Endothelial cell of umbilical vein (primary cell): ENCODE measurements at regions not wholly inside any gene's neighbourhood (a gene's known extent, or its start where the extent isn't known, plus 50 kb on each side); places are given as distances from the start of the nearest gene placed in this dataset.

Experiments used
- BruUV-seq: library from RNA; stranded (reverse); fragments of 400-500 nt; replicated peaks from 2 replicates; lab custom pipeline; 2021; lab: Mats Ljungman, UMichigan
- CTCF ChIA-PET: fragments of 300-600, 350-600 bp; sonication (Branson Sonifier 250); formaldehyde crosslinking; loops from one replicate; lab custom pipeline; 2021; ENCODE audit warnings: antibody characterized with exemption, inconsistent platforms; lab: Charles Lee
- POLR2A ChIA-PET: fragments of 300-600, 350-600 bp; sonication (Branson Sonifier 250); formaldehyde crosslinking; loops from one replicate; lab custom pipeline; 2021; ENCODE audit warnings: antibody characterized with exemption, inconsistent platforms; lab: Charles Lee
- DNase-seq: peaks from one replicate; pipeline ENCODE4 v3.0.0-alpha.2; 2011; ENCODE audit warnings: low read depth, low spot score
- FAIRE-seq: peaks from 2 replicates; lab custom pipeline; 2011; peaks lifted over from hg19 to GRCh38; lab: Jason Lieb, UNC
- H2AFZ ChIP-seq: 2 replicates; pipeline ENCODE4 v1.6.0; 2012; ENCODE audit warnings: low read depth, low read length, control low read depth, inconsistent platforms
- H3K27ac ChIP-seq: 2 replicates; pipeline ENCODE4 v1.5.1; 2011; ENCODE audit warnings: low read depth, mild to moderate bottlenecking, control low read depth, low read length, moderate library complexity; ENCODE audit not compliant: insufficient read depth
- H3K27me3 ChIP-seq, 2 experiments: 2 replicates each; pipeline versions ENCODE4 v1.6.0 to v1.6.1; 2011; ENCODE audit warnings: low read length in 2 of 2, mixed read lengths in 1 of 2; ENCODE audit not compliant: control insufficient read depth in 2 of 2, insufficient read depth in 2 of 2
- H3K36me3 ChIP-seq, 2 experiments: 2 replicates in 1 of 2; 3 replicates in 1 of 2; pipeline ENCODE4 v1.5.1; 2011; ENCODE audit warnings: low read length in 2 of 2, mild to moderate bottlenecking in 1 of 2, moderate library complexity in 1 of 2; ENCODE audit not compliant: control insufficient read depth in 2 of 2, insufficient read depth in 2 of 2; ENCODE audit errors: extremely low read depth in 1 of 2
- H3K4me1 ChIP-seq: 3 replicates; pipeline ENCODE4 v1.5.1; 2011; ENCODE audit warnings: mild to moderate bottlenecking, low read length; ENCODE audit not compliant: control insufficient read depth, insufficient read depth; ENCODE audit errors: extremely low read depth
- H3K4me2 ChIP-seq: 2 replicates; pipeline ENCODE4 v1.6.1; 2011; ENCODE audit warnings: low read length, control low read depth, mixed read lengths; ENCODE audit not compliant: insufficient read depth
- H3K4me3 ChIP-seq, 3 experiments: fragments of 200-600 bp in 1 of 3; sonication (generic), shearing (Covaris generic) in 1 of 3; replicated peaks in 1 of 3; 2 replicates each; pipeline ENCODE4 v1.5.1; 2011 to 2016; ENCODE audit warnings: control low read depth in 3 of 3, low read length in 3 of 3, mild to moderate bottlenecking in 2 of 3, inconsistent platforms in 1 of 3, low read depth in 1 of 3, moderate library complexity in 1 of 3; ENCODE audit not compliant: insufficient read depth in 1 of 3
- H3K79me2 ChIP-seq: 2 replicates; pipeline ENCODE4 v1.6.0; 2012; ENCODE audit warnings: low read length, inconsistent platforms; ENCODE audit not compliant: control insufficient read depth, insufficient read depth
- H3K9ac ChIP-seq: replicated peaks from 2 replicates; pipeline ENCODE3; 2011; ENCODE audit warnings: low read length, control low read depth; ENCODE audit not compliant: insufficient read depth; ENCODE audit errors: extremely low read depth
- H3K9me1 ChIP-seq: replicated peaks from 3 replicates; pipeline ENCODE4 v1.6.0; 2011; ENCODE audit warnings: mild to moderate bottlenecking, low read length; ENCODE audit not compliant: control insufficient read depth, insufficient read depth; ENCODE audit errors: extremely low read depth
- H3K9me3 ChIP-seq: replicated peaks from 2 replicates; pipeline ENCODE4 v1.5.1; 2012; ENCODE audit warnings: low read length, inconsistent platforms; ENCODE audit not compliant: control insufficient read depth, insufficient read depth
- H4K20me1 ChIP-seq: replicated peaks from 2 replicates; pipeline ENCODE3; 2011; ENCODE audit warnings: mild to moderate bottlenecking, low read length; ENCODE audit not compliant: control insufficient read depth, insufficient read depth; ENCODE audit errors: extremely low read depth
- EZH2 ChIP-seq: IDR thresholded peaks from 2 replicates; pipeline ENCODE4 v1.6.1; 2012; ENCODE audit warnings: borderline replicate concordance, low read depth, mild to moderate bottlenecking, moderate library complexity, low read length, inconsistent platforms; ENCODE audit not compliant: severe bottlenecking
- FOS ChIP-seq: IDR thresholded peaks from 2 replicates; pipeline ENCODE4 v1.6.1; 2011; ENCODE audit warnings: mild to moderate bottlenecking, low read length, moderate library complexity, borderline replicate concordance; ENCODE audit not compliant: insufficient read depth
- GATA2 ChIP-seq: IDR thresholded peaks from 2 replicates; pipeline ENCODE4 v1.7.0; 2011; ENCODE audit warnings: low read depth, mild to moderate bottlenecking, moderate library complexity, mixed read lengths, low read length; ENCODE audit not compliant: insufficient read length, insufficient read depth
- JUN ChIP-seq: IDR thresholded peaks from 2 replicates; pipeline ENCODE4 v1.6.1; 2011; ENCODE audit warnings: borderline replicate concordance, low read depth; ENCODE audit not compliant: insufficient read length, insufficient read depth
- MYC ChIP-seq: IDR thresholded peaks from one replicate; pipeline ENCODE4 v1.6.1; 2011; ENCODE audit warnings: mild to moderate bottlenecking, low read depth, low read length
- POLR2A ChIP-seq: IDR thresholded peaks from 2 replicates; pipeline ENCODE4 v1.6.1; 2012; ENCODE audit warnings: low read depth, mild to moderate bottlenecking, control low read depth, low read length
- POLR2AphosphoS5 ChIP-seq: IDR thresholded peaks from 2 replicates; pipeline ENCODE4 v1.6.1; 2012; ENCODE audit warnings: low read depth, mild to moderate bottlenecking, control low read depth, low read length, moderate library complexity; ENCODE audit not compliant: insufficient read depth
- dilution Hi-C: fragments of 300-500 bp; cut with MboI; formaldehyde crosslinking; loops from one replicate; pipeline ENCODE4 v1.15.0; 2019; ENCODE audit warnings: low sequenced_read_pairs; ENCODE audit not compliant: extremely low pct_ligation_motif_present
- intact Hi-C: fragments of 100-400 bp; cut with micrococcal nuclease; formaldehyde crosslinking; loops from one replicate; pipeline ENCODE4 v1.10.0; 2022
- TF ChIP-seq, protein P1 (sequence below), 2 donors: IDR thresholded peaks; 1 replicate in 1 of 2; 2 replicates in 1 of 2; pipeline ENCODE4 v1.5.1; 2011; ENCODE audit warnings: low read length in 2 of 2, mild to moderate bottlenecking in 2 of 2, moderate library complexity in 2 of 2, control low read depth in 1 of 2, inconsistent platforms in 1 of 2, low read depth in 1 of 2; ENCODE audit not compliant: insufficient read depth in 1 of 2; ENCODE audit errors: extremely low read depth in 1 of 2
- TF ChIP-seq, protein P2 (sequence below): IDR thresholded peaks from 2 replicates; pipeline ENCODE4 v1.6.1; 2011; ENCODE audit not compliant: insufficient read depth, insufficient read length

DNA sequence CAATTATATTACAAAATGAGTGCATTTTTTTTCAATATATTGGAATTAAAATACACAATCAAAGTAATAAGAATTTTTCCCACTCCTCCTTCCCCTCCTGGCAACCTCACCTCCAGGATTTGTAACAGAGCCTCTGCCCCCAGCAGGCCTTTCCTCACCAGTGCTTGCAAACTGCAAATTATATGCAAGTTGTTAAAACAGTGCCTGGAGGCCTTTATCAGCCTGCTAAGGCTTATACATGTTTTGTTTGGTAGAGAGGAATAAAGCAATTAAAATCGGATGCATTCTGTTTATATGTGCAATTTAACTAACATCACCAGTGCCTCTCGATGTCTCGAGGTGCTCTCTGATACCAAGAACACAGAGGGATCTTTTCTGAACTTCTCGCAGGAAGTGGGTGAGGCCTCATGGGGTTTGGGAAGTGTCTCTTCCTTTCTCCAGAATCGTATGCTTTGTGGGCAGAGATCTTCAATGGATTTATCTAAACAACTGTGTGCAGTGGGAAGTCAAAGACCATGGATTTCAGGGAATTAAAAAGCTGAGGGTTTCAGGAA is 186.8 kb downstream of the CDH26 start:
- Histone ChIP-seq H2AFZ (no peak overlapping the region), H3K79me2 (no peaks in the 10 kb centered on the region), H3K4me1 (no peaks in the 10 kb centered on the region), H3K9me1 (no peaks in the 10 kb centered on the region), H3K9me3 (peaks cover 3% of the 10 kb centered on the region), H4K20me1 (no peaks in the 10 kb centered on the region), H3K4me2 (no peak overlapping the region), H3K4me3 (no peak overlapping the region), H3K36me3 (no peaks in the 10 kb centered on the region), H3K27ac (no peak overlapping the region), H3K27me3 (no peaks in the 10 kb centered on the region), H3K9ac (no peak overlapping the region)
- no TSS peak for BruUV-seq
- FAIRE-seq (no peak), DNase-seq (no peak)
- TF ChIP-seq GATA2 (no peak), FOS (no peak), EZH2 (no peak), POLR2A (no peak), JUN (no peak), POLR2AphosphoS5 (no peak), MYC (no peak)
- TF ChIP-seq, protein P1, sequence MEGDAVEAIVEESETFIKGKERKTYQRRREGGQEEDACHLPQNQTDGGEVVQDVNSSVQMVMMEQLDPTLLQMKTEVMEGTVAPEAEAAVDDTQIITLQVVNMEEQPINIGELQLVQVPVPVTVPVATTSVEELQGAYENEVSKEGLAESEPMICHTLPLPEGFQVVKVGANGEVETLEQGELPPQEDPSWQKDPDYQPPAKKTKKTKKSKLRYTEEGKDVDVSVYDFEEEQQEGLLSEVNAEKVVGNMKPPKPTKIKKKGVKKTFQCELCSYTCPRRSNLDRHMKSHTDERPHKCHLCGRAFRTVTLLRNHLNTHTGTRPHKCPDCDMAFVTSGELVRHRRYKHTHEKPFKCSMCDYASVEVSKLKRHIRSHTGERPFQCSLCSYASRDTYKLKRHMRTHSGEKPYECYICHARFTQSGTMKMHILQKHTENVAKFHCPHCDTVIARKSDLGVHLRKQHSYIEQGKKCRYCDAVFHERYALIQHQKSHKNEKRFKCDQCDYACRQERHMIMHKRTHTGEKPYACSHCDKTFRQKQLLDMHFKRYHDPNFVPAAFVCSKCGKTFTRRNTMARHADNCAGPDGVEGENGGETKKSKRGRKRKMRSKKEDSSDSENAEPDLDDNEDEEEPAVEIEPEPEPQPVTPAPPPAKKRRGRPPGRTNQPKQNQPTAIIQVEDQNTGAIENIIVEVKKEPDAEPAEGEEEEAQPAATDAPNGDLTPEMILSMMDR (IDR thresholded peaks at IDR 0.05; ENCODE audit: extremely low read depth in 1 of 2, insufficient read depth in 1 of 2, low read depth in 1 of 2, low read length in 2 of 2): no peak
- TF ChIP-seq, protein P2, sequence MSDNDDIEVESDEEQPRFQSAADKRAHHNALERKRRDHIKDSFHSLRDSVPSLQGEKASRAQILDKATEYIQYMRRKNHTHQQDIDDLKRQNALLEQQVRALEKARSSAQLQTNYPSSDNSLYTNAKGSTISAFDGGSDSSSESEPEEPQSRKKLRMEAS: no peak
- dilution Hi-C loops: no loop called here
- CTCF ChIA-PET: no interaction called here
- POLR2A ChIA-PET: no interaction called here
- intact Hi-C loops: no loop called here
